22Rv1 (cell line): ENCODE measurements at regions not wholly inside any gene's neighbourhood (a gene's known extent, or its start where the extent isn't known, plus 50 kb on each side); places are given as distances from the start of the nearest gene placed in this dataset.
"Not testable (repeated sequence)": the region's sequence is repeated elsewhere in the genome, so short reads cannot be mapped to it uniquely, and the experiment has no call there.

ENCODE experiments used
- H3K27ac ChIP-seq: fragments of 450-650 bp; 2 replicates; pipeline ENCODE4 v1.5.1; 2017
- CTCF ChIP-seq: fragments of 450-650 bp; IDR thresholded peaks from 2 replicates; pipeline ENCODE4 v1.5.1; 2017; ENCODE audit warnings: mild to moderate bottlenecking
- ZFX ChIP-seq: fragments of 450-650 bp; IDR thresholded peaks from 2 replicates; pipeline ENCODE4 v1.6.1; 2017; ENCODE audit warnings: antibody characterized with exemption, borderline replicate concordance

- TF ChIP-seq ZFX (no peak), CTCF (no peak)
- H3K27ac ChIP-seq = no peak overlapping the region
Observed at GRCh38 chr6:19906171-19906570, 69.0 kb downstream of the ID4 start.

- no peak overlapping the region for H3K27ac ChIP-seq
- TF ChIP-seq ZFX (no peak), CTCF (no peak)
Observed at GRCh38 chr6:19911223-19911622, 74.1 kb downstream of the ID4 start.

- TF ChIP-seq CTCF = no peak
- H3K27ac ChIP-seq = no peak overlapping the region
Observed at GRCh38 chr6:19918436-19918835, 81.3 kb downstream of the ID4 start.

- H3K27ac ChIP-seq = no peak overlapping the region
- TF ChIP-seq ZFX = no peak
- no peak for TF ChIP-seq CTCF
Observed at GRCh38 chr6:19921786-19922185, 84.6 kb downstream of the ID4 start.

GRCh38 chr6:19925533-19925932 is 88.4 kb downstream of the ID4 start:
- TF ChIP-seq ZFX = no peak
- H3K27ac ChIP-seq = no peak overlapping the region

GRCh38 chr6:19928461-19928860 is 91.3 kb downstream of the ID4 start:
- H3K27ac ChIP-seq = no peak overlapping the region
- TF ChIP-seq ZFX = no peak
- no peak for TF ChIP-seq CTCF

- TF ChIP-seq CTCF (no peak), ZFX (no peak)
- H3K27ac ChIP-seq = no peak overlapping the region
Observed at GRCh38 chr6:19929312-19929711, 92.1 kb downstream of the ID4 start.

- H3K27ac ChIP-seq = no peak overlapping the region
- TF ChIP-seq ZFX = no peak
- no peak for TF ChIP-seq CTCF
Observed at GRCh38 chr6:19934996-19935591, 97.9 kb downstream of the ID4 start.

- not testable (repeated sequence) for H3K27ac ChIP-seq
Observed at GRCh38 chr6:19939321-19939720, 102.2 kb downstream of the ID4 start.

- not testable (repeated sequence) for H3K27ac ChIP-seq
Observed at GRCh38 chr6:19939926-19940325, 102.8 kb downstream of the ID4 start.
